Mucosa of gallbladder (tissue), 1 donor: ENCODE measurements at regions not wholly inside any gene's neighbourhood (a gene's known extent, or its start where the extent isn't known, plus 50 kb on each side); places are given as distances from the start of the nearest gene placed in this dataset.

Experiments
- DNase-seq: peaks from one replicate; pipeline ENCODE4 v3.0.0-alpha.2; 2020; ENCODE audit warnings: low spot score
- donor health status: DM: no; HTN: no; CAD: no.

- no peak for DNase-seq
Measured at GRCh38 chr1:193741228-193741627, 554.8 kb upstream of the B3GALT2 start.

GRCh38 chr1:193740762-193741161 lies 554.3 kb upstream of the B3GALT2 start:
- DNase-seq, result no peak

- DNase-seq, result no peak
Measured at GRCh38 chr1:193736507-193736906, 550.1 kb upstream of the B3GALT2 start.

GRCh38 chr1:193733674-193734073 lies 547.3 kb upstream of the B3GALT2 start:
- DNase-seq, result no peak

- no peak for DNase-seq
Measured at GRCh38 chr1:193730017-193730416, 543.6 kb upstream of the B3GALT2 start.

GRCh38 chr1:193729429-193729828 lies 543.0 kb upstream of the B3GALT2 start:
- DNase-seq, result no peak

- no peak for DNase-seq
Measured at GRCh38 chr1:193727850-193728249, 541.4 kb upstream of the B3GALT2 start.

- no peak for DNase-seq
Measured at GRCh38 chr1:193726722-193727121, 540.3 kb upstream of the B3GALT2 start.

- DNase-seq, result no peak
Measured at GRCh38 chr1:193712392-193712791, 526.0 kb upstream of the B3GALT2 start.

GRCh38 chr1:193709607-193710006 lies 523.2 kb upstream of the B3GALT2 start:
- DNase-seq, result peak; percentile 33

- DNase-seq, result no peak
Measured at GRCh38 chr1:193707271-193708021, 521.0 kb upstream of the B3GALT2 start.

GRCh38 chr1:193706766-193707165 lies 520.4 kb upstream of the B3GALT2 start:
- no peak for DNase-seq

- no peak for DNase-seq
Measured at GRCh38 chr1:193705554-193705981, 519.2 kb upstream of the B3GALT2 start.

GRCh38 chr1:193703655-193704054 lies 517.2 kb upstream of the B3GALT2 start:
- no peak for DNase-seq

GRCh38 chr1:193703121-193703520 lies 516.7 kb upstream of the B3GALT2 start:
- no peak for DNase-seq

GRCh38 chr1:193701759-193702158 lies 515.3 kb upstream of the B3GALT2 start:
- DNase-seq, result no peak

- no peak for DNase-seq
Measured at GRCh38 chr1:193700710-193701355, 514.4 kb upstream of the B3GALT2 start.

GRCh38 chr1:193699261-193699660 lies 512.8 kb upstream of the B3GALT2 start:
- no peak for DNase-seq

- DNase-seq, result no peak
Measured at GRCh38 chr1:193697776-193698175, 511.4 kb upstream of the B3GALT2 start.

GRCh38 chr1:193697115-193697762 lies 510.8 kb upstream of the B3GALT2 start:
- no peak for DNase-seq

- no peak for DNase-seq
Measured at GRCh38 chr1:193694741-193695140, 508.3 kb upstream of the B3GALT2 start.

GRCh38 chr1:193685986-193686385 lies 499.6 kb upstream of the B3GALT2 start:
- no peak for DNase-seq

GRCh38 chr1:193681422-193681821 lies 495.0 kb upstream of the B3GALT2 start:
- no peak for DNase-seq
